Keratinocyte (primary cell): ENCODE measurements at regions not wholly inside any gene's neighbourhood (a gene's known extent, or its start where the extent isn't known, plus 50 kb on each side); places are given as distances from the start of the nearest gene placed in this dataset.

Experiments
- DNase-seq: peaks from one replicate; pipeline ENCODE4 v3.0.0-alpha.2; 2011; ENCODE audit warnings: low read depth, missing footprints, low spot score
- FAIRE-seq: peaks from 2 replicates; lab custom pipeline; 2011; peaks lifted over from hg19 to GRCh38; lab: Jason Lieb, UNC
- H2AFZ ChIP-seq: 2 replicates; pipeline ENCODE4 v1.6.0; 2012; ENCODE audit warnings: low read length, control low read depth, inconsistent platforms; ENCODE audit not compliant: control insufficient read depth
- H3K27ac ChIP-seq: 2 replicates; pipeline ENCODE4 v1.5.1; 2011; ENCODE audit warnings: low read length; ENCODE audit not compliant: control insufficient read depth, insufficient read depth
- H3K27me3 ChIP-seq: 3 replicates; pipeline ENCODE4 v1.6.0; 2011; ENCODE audit warnings: low read length; ENCODE audit not compliant: control insufficient read depth, insufficient read depth; ENCODE audit errors: extremely low read depth
- H3K36me3 ChIP-seq, 2 experiments: 2 replicates in 1 of 2; 3 replicates in 1 of 2; pipeline ENCODE4 v1.5.1; 2011; ENCODE audit warnings: low read length in 2 of 2, mild to moderate bottlenecking in 1 of 2; ENCODE audit not compliant: control insufficient read depth in 2 of 2, insufficient read depth in 2 of 2; ENCODE audit errors: extremely low read depth in 1 of 2
- H3K4me1 ChIP-seq: 3 replicates; pipeline ENCODE4 v1.5.1; 2011; ENCODE audit warnings: low read length; ENCODE audit not compliant: control insufficient read depth, insufficient read depth; ENCODE audit errors: extremely low read depth
- H3K4me2 ChIP-seq: 3 replicates; pipeline ENCODE4 v1.6.0; 2011; ENCODE audit warnings: low read depth, low read length; ENCODE audit not compliant: control insufficient read depth, insufficient read depth; ENCODE audit errors: extremely low read depth
- H3K4me3 ChIP-seq, 3 experiments: fragments of 200-600 bp in 1 of 3; sonication (generic) in 1 of 3; 2 replicates in 2 of 3; 3 replicates in 1 of 3; pipeline ENCODE4 v1.5.1; 2011 to 2016; ENCODE audit warnings: low read length in 3 of 3, mild to moderate bottlenecking in 3 of 3, control low read depth in 2 of 3, inconsistent platforms in 1 of 3, low read depth in 1 of 3, mixed read lengths in 1 of 3, mixed run types in 1 of 3, moderate library complexity in 1 of 3; ENCODE audit not compliant: control insufficient read depth in 2 of 3, insufficient read depth in 2 of 3; ENCODE audit errors: extremely low read depth in 1 of 3
- H3K79me2 ChIP-seq: 2 replicates; pipeline ENCODE4 v1.6.0; 2012; ENCODE audit warnings: low read length; ENCODE audit not compliant: control insufficient read depth, insufficient read depth
- H3K9ac ChIP-seq: 3 replicates; pipeline ENCODE4 v1.6.0; 2011; ENCODE audit warnings: low read length; ENCODE audit not compliant: control insufficient read depth, insufficient read depth; ENCODE audit errors: extremely low read depth
- H3K9me1 ChIP-seq: 3 replicates; pipeline ENCODE4 v1.6.0; 2011; ENCODE audit warnings: low read length; ENCODE audit not compliant: control insufficient read depth, insufficient read depth; ENCODE audit errors: extremely low read depth
- H3K9me3 ChIP-seq: 2 replicates; pipeline ENCODE4 v1.5.1; 2012; ENCODE audit warnings: low read depth, low read length; ENCODE audit not compliant: control insufficient read depth
- H4K20me1 ChIP-seq: 3 replicates; pipeline ENCODE4 v1.6.0; 2011; ENCODE audit warnings: low read length; ENCODE audit not compliant: control insufficient read depth, insufficient read depth; ENCODE audit errors: extremely low read depth
- CTCF ChIP-seq, 3 experiments: IDR thresholded peaks in 1 of 3; conservative IDR thresholded peaks in 1 of 3; optimal IDR thresholded peaks in 1 of 3; 2 replicates in 2 of 3; 3 replicates in 1 of 3; pipeline versions ENCODE3 to v1.5.1; 2011; ENCODE audit warnings: low read length in 3 of 3, mild to moderate bottlenecking in 3 of 3, moderate library complexity in 2 of 3, control low read depth in 1 of 3, inconsistent platforms in 1 of 3; ENCODE audit not compliant: insufficient read depth in 2 of 3; ENCODE audit errors: extremely low read depth in 1 of 3
- EZH2 ChIP-seq: IDR thresholded peaks from one replicate; pipeline ENCODE4 v1.6.1; 2012; ENCODE audit warnings: inconsistent platforms, mild to moderate bottlenecking, low read length, moderate library complexity
- dilution Hi-C: fragments of 300-500 bp; cut with MboI; formaldehyde crosslinking; loops from one replicate; pipeline ENCODE4 v1.7.0; 2020; ENCODE audit warnings: low sequenced_read_pairs; ENCODE audit not compliant: extremely low pct_ligation_motif_present

GRCh38 chr10:3544561-3544960, 240.4 kb downstream of the KLF6 start:
- Histone ChIP-seq H3K9ac (no peak overlapping the region), H3K9me3 (no peaks in the 10 kb centered on the region), H2AFZ (no peak overlapping the region), H3K79me2 (no peaks in the 10 kb centered on the region), H3K4me2 (no peak overlapping the region), H3K27ac (no peak overlapping the region), H3K4me3 (no peak overlapping the region), H4K20me1 (no peaks in the 10 kb centered on the region), H3K36me3 (no peaks in the 10 kb centered on the region), H3K27me3 (no peaks in the 10 kb centered on the region), H3K9me1 (no peaks in the 10 kb centered on the region), H3K4me1 (peaks cover 16% of the 10 kb centered on the region)
- no peak for TF ChIP-seq CTCF (optimal IDR thresholded peaks at IDR 0.05 in 1 of 3, IDR thresholded peaks at IDR 0.05 in 1 of 3, conservative IDR thresholded peaks at IDR 0.05 in 1 of 3; ENCODE audit: extremely low read depth in 1 of 3, insufficient read depth in 2 of 3, low read length in 3 of 3)
- no peak for TF ChIP-seq EZH2
- FAIRE-seq, result no peak
- dilution Hi-C loops, result no loop called here
- DNase-seq, result no peak

- Histone ChIP-seq H3K79me2 (no peaks in the 10 kb centered on the region), H3K27me3 (no peaks in the 10 kb centered on the region), H3K9ac (peak overlapping the region; percentile 23), H3K4me2 (peak overlapping the region; percentile 9), H3K4me3 (no peak overlapping the region), H3K27ac (peak overlapping the region; percentile 47), H3K4me1 (peaks cover 23% of the 10 kb centered on the region), H4K20me1 (no peaks in the 10 kb centered on the region), H3K9me1 (no peaks in the 10 kb centered on the region), H2AFZ (no peak overlapping the region), H3K36me3 (no peaks in the 10 kb centered on the region), H3K9me3 (no peaks in the 10 kb centered on the region)
- dilution Hi-C loops, result no loop called here
- no peak for TF ChIP-seq EZH2
- no peak for TF ChIP-seq CTCF (optimal IDR thresholded peaks at IDR 0.05 in 1 of 3, IDR thresholded peaks at IDR 0.05 in 1 of 3, conservative IDR thresholded peaks at IDR 0.05 in 1 of 3; ENCODE audit: extremely low read depth in 1 of 3, insufficient read depth in 2 of 3, low read length in 3 of 3)
- peak; percentile 23 for FAIRE-seq
- peak; percentile 41 for DNase-seq
These were observed 242.8 kb downstream of the KLF6 start for GRCh38 chr10:3542185-3542611.
